Eye (tissue), 1 donor: ENCODE measurements at regions not wholly inside any gene's neighbourhood (a gene's known extent, or its start where the extent isn't known, plus 50 kb on each side); places are given as distances from the start of the nearest gene placed in this dataset.

Experiments used
- DNase-seq: peaks from one replicate; pipeline ENCODE4 v3.0.0-alpha.2; 2015

DNA sequence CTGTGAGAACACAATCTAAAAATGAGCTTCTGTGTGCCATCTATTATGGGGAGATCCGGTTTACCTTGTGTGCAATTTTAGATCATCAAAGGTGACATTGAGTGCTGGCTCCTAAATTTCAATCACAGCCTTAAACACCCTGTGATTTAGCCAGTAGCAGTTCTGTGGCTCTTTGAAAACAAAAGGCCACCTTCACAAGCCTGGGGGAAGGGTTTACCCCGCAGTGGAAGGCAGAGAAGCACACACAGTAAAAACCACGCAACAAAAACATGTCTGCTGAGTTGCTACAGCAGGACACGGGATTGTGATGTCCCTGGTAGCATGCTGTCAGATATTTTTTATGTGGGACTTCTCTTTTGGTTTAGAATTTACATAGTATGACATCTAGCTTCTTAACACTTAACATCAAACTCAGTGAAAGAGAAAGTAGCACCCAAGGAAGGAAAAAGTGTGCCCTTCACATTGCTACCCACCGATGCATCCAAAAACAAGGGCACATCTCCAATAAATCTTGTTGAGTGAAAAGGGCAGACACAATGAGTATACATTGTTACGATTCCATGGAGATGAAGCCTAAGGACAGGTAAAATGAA lies 56.1 kb upstream of the RNF152 start:
- DNase-seq, result no peak

GRCh38 chr18:61948281-61948741 lies 55.5 kb upstream of the RNF152 start:
- DNase-seq, result peak; percentile 81

DNA sequence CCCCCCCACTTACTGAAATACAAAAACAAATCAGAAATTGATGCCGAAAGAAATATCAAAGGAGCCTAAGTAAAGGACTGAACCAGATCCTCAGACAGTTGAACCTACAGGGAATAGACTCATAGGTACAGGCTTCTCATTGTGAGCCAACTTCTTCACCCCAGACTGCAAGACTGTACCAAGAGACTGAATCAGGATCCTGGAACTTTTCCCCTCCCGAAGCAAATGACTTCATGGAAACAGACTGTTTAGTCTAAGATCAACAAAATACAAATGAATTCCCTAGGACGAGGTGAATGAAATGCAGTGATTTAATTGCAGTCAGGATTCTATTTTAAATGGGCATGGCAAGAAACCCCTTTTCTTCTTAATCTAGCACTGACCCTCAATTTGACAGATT lies 53.6 kb upstream of the RNF152 start:
- DNase-seq, result no peak

GRCh38 chr18:61943175-61943964 lies 50.6 kb upstream of the RNF152 start:
- DNase-seq, result no peak
